ENCODE measurements at regions not wholly inside any gene's neighbourhood (a gene's known extent, or its start where the extent isn't known, plus 50 kb on each side); places are given as distances from the start of the nearest gene placed in this dataset.

DNA sequence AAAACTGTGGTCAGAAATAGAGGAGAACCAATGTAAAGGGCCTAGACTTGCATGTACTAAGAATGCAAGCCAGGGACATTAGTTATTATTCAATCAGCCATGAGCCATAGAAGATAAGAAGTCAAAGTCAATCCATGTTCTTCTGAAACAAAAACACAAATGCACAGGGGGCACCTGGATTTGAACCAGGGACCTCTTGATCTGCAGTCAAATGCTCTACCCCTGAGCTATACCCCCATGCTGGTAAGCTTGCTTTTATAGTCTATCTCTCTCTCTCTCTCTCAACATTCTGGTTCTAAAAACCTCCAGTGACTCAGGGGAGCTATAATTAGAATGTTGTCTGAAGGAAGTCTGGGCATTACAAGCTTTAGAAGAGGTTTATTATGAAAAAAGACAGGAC is 85.6 kb upstream of the ACP3 start:
- ATAC-seq (no peak), DNase-seq (no peak)
- Mint-ChIP-seq H3K4me3 (no peak overlapping the region), H3K27me3 (peaks cover 8% of the 10 kb centered on the region), H3K4me1 (no peaks in the 10 kb centered on the region), H3K9me3 (ENCODE audit: low read depth) (no peaks in the 10 kb centered on the region), H3K36me3 (no peaks in the 10 kb centered on the region), H3K27ac (no peak overlapping the region)
- CTCF ChIA-PET: interaction anchor here (0.9 kb wide), 1 partner anchor 11 kb away, joined by 4 read pairs; no protein-coding TSS in a partner anchor

DNA sequence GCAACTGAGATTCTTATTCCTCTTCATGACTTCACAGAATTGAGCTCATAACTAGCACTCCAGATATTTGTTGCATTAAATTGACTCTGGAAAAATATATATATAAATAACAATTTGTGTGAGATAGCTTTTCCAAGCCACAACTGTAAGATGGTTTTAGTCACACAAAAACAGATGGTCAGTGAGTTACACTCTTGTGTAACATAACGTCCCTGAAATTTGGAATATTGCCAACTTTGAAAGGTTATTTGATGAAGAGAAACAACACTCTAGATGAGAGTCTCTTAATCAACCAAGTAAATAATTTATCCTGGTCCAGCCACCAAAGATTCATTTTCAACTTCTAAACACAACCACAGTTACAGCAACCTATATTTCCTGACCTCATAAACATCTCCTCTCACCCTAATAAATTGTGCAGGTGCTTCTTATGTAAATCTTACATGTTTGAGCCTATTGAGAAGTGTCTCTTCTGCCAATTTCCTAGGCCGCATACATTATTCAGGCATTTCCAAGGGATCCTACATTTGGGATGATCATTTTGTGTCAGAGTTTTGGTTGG is 84.9 kb upstream of the ACP3 start:
- peaks cover 7% of the 10 kb centered on the region for H3K27me3 Mint-ChIP-seq
- no peak for DNase-seq
- H3K27ac Mint-ChIP-seq: no peak overlapping the region
- CTCF ChIA-PET: interaction anchor here (0.9 kb wide), 1 partner anchor 10 kb away, joined by 4 read pairs; no protein-coding TSS in a partner anchor
- H3K36me3 Mint-ChIP-seq: no peaks in the 10 kb centered on the region
- H3K9me3 Mint-ChIP-seq (ENCODE audit: low read depth): no peaks in the 10 kb centered on the region
- H3K4me1 Mint-ChIP-seq: no peaks in the 10 kb centered on the region
- H3K4me3 Mint-ChIP-seq: no peak overlapping the region
- ATAC-seq: no peak

DNA sequence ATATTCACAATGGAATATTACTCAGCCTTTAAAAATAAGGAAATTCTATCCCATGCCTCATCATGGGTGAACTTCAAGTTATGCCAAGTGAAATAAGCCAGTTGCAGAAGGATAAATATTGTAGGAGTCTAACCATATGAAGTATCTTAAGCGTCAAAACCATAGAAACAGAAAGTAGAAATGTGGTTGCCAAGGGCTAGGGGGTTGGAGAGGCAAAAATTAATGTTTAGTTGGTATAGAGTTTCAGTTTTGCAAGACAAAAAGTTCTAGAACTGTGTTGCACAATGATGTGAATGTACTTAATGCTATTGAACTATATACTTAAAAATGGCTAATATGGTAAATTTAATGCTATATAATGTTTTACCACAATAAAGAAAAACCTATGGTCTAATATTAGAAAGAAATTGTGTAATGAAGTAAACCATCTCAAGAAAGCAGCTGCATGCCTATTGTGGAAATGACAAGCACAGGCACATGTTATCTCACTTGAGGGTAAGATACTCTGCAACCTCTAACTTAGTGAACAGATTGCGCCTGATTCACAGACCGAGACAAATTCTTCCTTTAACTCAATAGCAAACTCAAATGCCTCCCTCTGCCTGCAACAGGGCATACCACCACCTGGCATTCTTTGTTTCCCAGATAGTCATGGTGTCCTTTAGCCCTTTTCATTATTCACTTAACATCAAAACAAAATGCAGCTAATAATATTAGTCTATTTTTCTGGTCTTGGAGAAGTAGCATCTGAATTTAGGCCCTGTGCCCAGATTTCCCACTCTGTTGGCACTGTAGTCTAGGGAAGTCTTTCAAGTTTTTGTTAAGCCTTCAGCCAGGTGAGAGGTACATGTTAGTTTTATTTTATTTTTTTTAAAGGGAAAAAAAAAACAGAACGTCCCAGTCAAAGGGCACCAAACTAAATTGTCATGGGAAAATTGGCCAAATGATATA is 80.2 kb upstream of the ACP3 start:
- Mint-ChIP-seq H3K27ac (no peak overlapping the region), H3K4me1 (no peaks in the 10 kb centered on the region), H3K27me3 (peaks cover 12% of the 10 kb centered on the region), H3K36me3 (no peaks in the 10 kb centered on the region), H3K9me3 (ENCODE audit: low read depth) (no peaks in the 10 kb centered on the region), H3K4me3 (no peak overlapping the region)
- DNase-seq: no peak
- CTCF ChIA-PET: no interaction called here
- ATAC-seq: no peak

DNA sequence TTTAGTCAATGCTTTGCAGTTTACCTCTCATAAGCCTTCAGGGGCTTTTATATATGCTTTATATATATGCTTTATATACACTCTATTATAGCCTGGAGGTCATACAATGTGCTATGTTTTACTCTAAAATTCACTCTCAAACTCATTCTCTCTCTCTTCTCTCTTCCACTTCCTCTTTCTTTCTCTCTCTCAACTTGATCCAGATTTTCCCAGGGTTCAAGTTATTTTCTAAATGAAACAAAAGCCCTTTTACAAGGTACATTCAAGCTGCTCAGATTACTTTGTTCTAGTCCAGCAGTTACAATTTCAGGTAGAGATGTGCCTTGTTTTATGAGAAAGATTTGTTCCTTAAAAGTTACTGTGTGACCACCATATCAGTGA is 79.6 kb upstream of the ACP3 start:
- Mint-ChIP-seq H3K27me3 (peaks cover 15% of the 10 kb centered on the region), H3K4me3 (no peak overlapping the region), H3K27ac (no peak overlapping the region), H3K36me3 (no peaks in the 10 kb centered on the region), H3K4me1 (no peaks in the 10 kb centered on the region), H3K9me3 (ENCODE audit: low read depth) (no peaks in the 10 kb centered on the region)
- CTCF ChIA-PET: no interaction called here
- ATAC-seq (no peak), DNase-seq (no peak)

DNA sequence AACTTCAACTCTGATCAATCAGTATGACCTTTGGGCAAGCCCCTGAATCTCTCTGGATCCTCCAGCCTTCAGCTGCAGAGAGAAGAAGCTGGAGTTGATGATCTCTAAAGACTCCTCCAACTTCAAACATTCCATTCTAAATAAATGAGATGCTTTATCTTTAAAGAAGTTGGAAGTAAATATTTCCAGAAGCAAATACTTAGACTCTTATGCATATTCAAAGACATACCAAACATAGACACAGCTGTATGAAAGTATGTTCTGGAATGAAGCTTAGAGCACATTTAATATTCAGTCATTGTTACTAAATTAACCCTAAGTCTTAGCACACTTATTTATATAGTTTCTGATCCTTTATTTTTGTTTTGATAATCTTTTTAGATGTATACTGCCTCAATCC is 77.6 kb upstream of the ACP3 start:
- CTCF ChIA-PET: interaction anchor here (0.7 to 1.5 kb wide), 2 partner anchors 9 to 181 kb away, joined by 3 read pairs; no protein-coding TSS in a partner anchor
- Mint-ChIP-seq H3K27ac (no peak overlapping the region), H3K4me3 (no peak overlapping the region)

DNA sequence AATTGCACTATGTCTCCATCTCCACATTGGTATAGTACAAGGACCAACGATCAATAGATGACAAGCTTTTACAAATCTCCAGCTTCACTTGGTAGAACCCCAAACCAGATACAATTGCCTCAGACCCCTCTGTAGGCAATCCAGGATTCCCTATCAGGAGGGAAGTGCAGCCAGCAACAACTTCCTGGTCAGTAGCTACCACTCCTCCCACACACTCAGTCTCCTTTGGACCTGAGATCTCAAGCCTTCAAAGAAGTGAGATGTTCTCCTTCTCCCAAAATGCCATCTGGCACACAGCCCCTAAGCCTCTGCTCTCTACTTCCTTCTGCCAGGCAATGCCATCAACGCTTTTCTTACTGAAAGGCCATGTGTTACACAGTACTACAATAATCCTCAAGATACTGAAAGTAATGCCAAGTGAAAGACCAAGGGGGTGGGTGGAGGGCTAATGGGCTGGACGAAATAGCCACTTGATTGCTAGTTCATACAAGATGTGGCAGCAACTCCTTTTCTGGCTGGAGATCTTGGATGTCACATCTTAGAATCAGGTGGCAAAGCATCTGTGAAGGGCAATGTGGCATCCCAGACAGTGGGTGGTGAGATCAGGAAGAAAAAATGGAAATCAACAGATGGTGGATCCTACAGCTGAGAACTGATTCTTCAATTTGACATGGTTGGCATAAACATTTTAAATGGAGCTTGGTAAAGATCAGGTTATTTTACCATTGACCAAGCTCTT is 75.3 kb upstream of the ACP3 start:
- H3K4me3 Mint-ChIP-seq: no peak overlapping the region
- no peaks in the 10 kb centered on the region for H3K9me3 Mint-ChIP-seq (ENCODE audit: low read depth)
- no peak overlapping the region for H3K27ac Mint-ChIP-seq
- CTCF ChIA-PET: interaction anchor here (1.2 kb wide), 1 partner anchor 10 kb away, joined by 4 read pairs; no protein-coding TSS in a partner anchor
- no peak for DNase-seq
- peaks cover 18% of the 10 kb centered on the region for H3K27me3 Mint-ChIP-seq
- no peaks in the 10 kb centered on the region for H3K4me1 Mint-ChIP-seq
- no peak for ATAC-seq
- H3K36me3 Mint-ChIP-seq: no peaks in the 10 kb centered on the region

More for the DNA sequence above, 77.6 kb upstream of the ACP3 start:
- Mint-ChIP-seq H3K36me3 (no peaks in the 10 kb centered on the region), H3K9me3 (ENCODE audit: low read depth) (no peaks in the 10 kb centered on the region), H3K4me1 (no peaks in the 10 kb centered on the region), H3K27me3 (peaks cover 18% of the 10 kb centered on the region)
- no peak for DNase-seq
- ATAC-seq: no peak

DNA sequence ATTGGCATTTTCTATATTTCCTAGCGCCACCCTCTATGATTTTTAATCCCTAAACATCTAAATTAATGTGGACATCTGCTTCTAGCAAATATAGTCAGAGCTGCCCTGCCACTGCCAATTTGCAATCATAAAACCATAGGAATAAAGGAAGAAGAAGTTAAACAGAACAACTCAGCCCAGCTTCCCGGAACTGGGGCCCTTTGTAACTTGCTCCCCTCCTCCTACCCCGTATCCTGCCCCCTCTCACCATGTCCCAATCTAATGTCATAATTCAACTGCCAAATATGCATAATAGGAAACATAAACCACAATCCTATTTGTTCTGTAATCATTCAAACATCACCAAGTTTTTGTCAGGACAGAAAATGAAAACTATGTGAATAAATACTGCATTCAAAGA is 74.4 kb upstream of the ACP3 start:
- CTCF ChIA-PET: interaction anchor here (1.2 kb wide), 1 partner anchor 11 kb away, joined by 4 read pairs; no protein-coding TSS in a partner anchor
- DNase-seq: no peak

DNA sequence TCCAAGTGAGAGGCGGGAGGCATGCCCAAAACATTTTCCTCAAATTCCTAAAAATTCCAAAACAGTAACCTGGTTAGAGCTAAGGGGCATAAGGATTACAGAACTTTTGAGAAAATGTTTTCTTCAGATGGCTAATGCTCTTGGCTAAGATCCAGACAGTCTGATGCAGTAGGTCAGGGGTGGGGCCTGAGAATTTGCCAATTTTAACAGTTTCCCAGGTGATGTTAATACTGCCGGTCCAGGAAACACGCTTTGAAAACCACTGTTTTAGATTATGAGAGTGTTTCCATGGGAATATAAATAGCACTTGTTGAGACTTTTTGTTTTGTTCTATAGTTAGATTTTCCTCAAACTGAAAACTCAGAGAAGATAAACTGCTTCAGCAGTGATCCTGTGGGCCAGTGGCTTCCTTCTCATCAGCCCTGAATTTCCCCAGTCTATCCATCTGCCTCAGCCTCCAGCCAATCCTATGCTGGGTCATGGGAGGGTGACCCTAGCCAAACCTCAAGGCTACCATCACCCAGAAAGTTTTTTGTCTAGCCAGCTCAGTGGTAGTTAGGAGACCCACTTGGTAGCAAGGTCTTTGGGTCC is 71.6 kb upstream of the ACP3 start:
- CTCF ChIA-PET: no interaction called here
- Mint-ChIP-seq H3K27me3 (peaks cover 23% of the 10 kb centered on the region), H3K4me1 (no peaks in the 10 kb centered on the region), H3K4me3 (no peak overlapping the region), H3K27ac (no peak overlapping the region), H3K36me3 (no peaks in the 10 kb centered on the region), H3K9me3 (ENCODE audit: low read depth) (no peaks in the 10 kb centered on the region)
- no peak for ATAC-seq
- no peak for DNase-seq

More for the DNA sequence above, 74.4 kb upstream of the ACP3 start:
- H3K27me3 Mint-ChIP-seq: peaks cover 21% of the 10 kb centered on the region
- no peak for ATAC-seq
- no peak overlapping the region for H3K4me3 Mint-ChIP-seq
- no peaks in the 10 kb centered on the region for H3K4me1 Mint-ChIP-seq
- H3K9me3 Mint-ChIP-seq (ENCODE audit: low read depth): no peaks in the 10 kb centered on the region
- H3K36me3 Mint-ChIP-seq: no peaks in the 10 kb centered on the region
- no peak overlapping the region for H3K27ac Mint-ChIP-seq

DNA sequence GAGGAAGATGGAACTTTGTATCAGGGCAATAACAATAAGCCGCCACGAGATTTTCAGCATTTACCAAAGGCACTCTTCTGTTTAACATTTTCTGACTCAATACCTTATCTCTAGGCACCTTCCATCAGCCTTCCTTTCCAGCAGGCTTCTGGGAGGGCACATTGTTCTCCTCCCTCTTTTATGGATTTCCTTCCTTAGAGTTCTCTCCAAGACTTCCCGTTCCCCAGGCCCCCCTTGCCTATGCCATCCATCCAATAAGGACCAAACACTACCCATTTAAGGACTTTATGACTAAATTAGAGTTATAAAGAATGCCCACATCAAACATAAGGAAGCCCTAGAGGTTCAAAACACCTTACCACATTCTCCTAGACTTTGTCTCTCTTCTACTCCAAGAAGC is 71.0 kb upstream of the ACP3 start:
- Mint-ChIP-seq H3K4me1 (no peaks in the 10 kb centered on the region), H3K36me3 (no peaks in the 10 kb centered on the region), H3K9me3 (ENCODE audit: low read depth) (no peaks in the 10 kb centered on the region), H3K27me3 (peaks cover 23% of the 10 kb centered on the region), H3K4me3 (no peak overlapping the region), H3K27ac (no peak overlapping the region)
- CTCF ChIA-PET: no interaction called here
- ATAC-seq (no peak), DNase-seq (no peak)

DNA sequence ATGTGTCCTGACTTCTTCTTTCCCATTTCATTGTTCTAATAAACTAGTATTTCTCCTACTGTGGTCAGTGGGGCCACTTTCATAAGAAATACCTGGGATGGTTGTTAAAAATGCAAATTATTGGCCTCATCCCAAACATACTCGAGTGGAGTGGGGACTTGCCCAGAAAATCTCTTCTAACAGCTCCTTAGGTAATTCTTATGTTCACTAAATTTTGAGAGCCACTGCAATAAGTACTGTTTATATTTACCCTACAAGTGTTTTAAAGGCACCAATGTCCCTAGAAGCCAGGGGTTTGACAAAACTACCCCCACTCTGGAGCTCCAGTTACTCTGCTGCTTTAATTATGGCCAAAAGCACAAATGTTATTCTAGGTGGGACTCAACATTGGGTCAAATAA is 70.0 kb upstream of the ACP3 start:
- peaks cover 19% of the 10 kb centered on the region for H3K27me3 Mint-ChIP-seq
- no peaks in the 10 kb centered on the region for H3K4me1 Mint-ChIP-seq
- no peaks in the 10 kb centered on the region for H3K9me3 Mint-ChIP-seq (ENCODE audit: low read depth)
- CTCF ChIA-PET: no interaction called here
- no peak overlapping the region for H3K27ac Mint-ChIP-seq
- H3K4me3 Mint-ChIP-seq: no peak overlapping the region
- DNase-seq (no peak), ATAC-seq (no peak)
- H3K36me3 Mint-ChIP-seq: no peaks in the 10 kb centered on the region

DNA sequence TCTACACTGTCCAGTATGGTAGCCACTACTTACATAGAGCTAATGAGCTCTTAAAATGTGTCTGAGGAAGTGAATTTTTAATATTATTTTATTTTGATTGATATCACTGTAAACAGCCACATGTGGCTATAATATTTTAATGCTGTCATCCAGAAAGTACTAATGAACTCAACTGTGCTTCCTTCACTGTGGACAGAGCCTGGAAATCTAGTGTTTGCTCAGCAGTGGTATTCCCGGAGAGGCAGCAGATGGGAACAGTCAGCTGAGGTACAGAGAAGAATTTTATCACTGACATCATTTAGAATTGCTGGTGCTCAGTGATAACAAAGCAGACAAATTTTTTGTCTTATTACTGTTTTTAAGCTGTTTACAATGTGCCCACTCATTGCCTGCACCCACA is 68.7 kb upstream of the ACP3 start:
- H3K4me3 Mint-ChIP-seq: no peak overlapping the region
- H3K27ac Mint-ChIP-seq: no peak overlapping the region
- H3K4me1 Mint-ChIP-seq: no peaks in the 10 kb centered on the region
- CTCF ChIA-PET: interaction anchor here (0.8 kb wide), 1 partner anchor 9 kb away, joined by 3 read pairs; no protein-coding TSS in a partner anchor
- no peaks in the 10 kb centered on the region for H3K9me3 Mint-ChIP-seq (ENCODE audit: low read depth)
- H3K27me3 Mint-ChIP-seq: peaks cover 19% of the 10 kb centered on the region
- H3K36me3 Mint-ChIP-seq: no peaks in the 10 kb centered on the region
- no peak for DNase-seq
- ATAC-seq: no peak

DNA sequence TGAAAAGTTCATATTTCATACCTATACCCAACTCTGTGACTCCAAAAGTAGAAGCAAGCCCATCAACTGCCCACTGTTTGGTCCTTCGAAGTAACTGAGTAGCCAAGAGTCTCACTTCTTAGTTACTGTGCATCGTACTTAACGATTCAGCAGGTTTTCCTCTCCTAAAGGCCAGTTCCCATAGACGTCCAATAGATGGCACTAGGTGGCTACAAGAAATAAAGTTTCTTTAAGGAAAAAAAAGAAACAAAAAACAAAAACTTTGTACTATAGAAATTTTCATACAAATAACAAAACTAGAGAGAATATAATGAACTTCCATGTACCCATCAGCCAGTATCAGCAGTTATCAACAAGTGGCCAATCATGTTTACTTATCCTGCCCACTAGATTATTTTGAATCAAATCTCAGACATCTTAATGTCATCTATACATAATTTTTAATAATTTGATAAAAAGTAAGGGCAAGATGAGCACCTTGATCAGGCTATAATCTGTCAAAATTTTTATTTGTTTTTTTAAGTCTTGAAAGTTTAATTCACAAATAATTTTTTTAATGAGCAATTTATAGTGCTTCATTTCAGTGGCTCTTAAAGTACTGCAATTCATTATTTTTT is 63.8 kb upstream of the ACP3 start:
- Mint-ChIP-seq H3K9me3 (ENCODE audit: low read depth) (no peaks in the 10 kb centered on the region), H3K27ac (no peak overlapping the region), H3K4me1 (no peaks in the 10 kb centered on the region), H3K27me3 (peaks cover 15% of the 10 kb centered on the region), H3K4me3 (no peak overlapping the region), H3K36me3 (no peaks in the 10 kb centered on the region)
- ATAC-seq (no peak), DNase-seq (no peak)
- CTCF ChIA-PET: interaction anchor here (2.3 kb wide), 1 partner anchor 90 kb away, joined by 7 read pairs; no protein-coding TSS in a partner anchor

Data from activated CD8-positive, alpha-beta memory T cell treated with anti-CD3 and anti-CD28 coated beads, Interleukin-2, amount 10 ng/mL, durations not matched to agents 7 days and 5 days (primary cell).